Endothelial cell of umbilical vein (primary cell): ENCODE measurements at regions not wholly inside any gene's neighbourhood (a gene's known extent, or its start where the extent isn't known, plus 50 kb on each side); places are given as distances from the start of the nearest gene placed in this dataset.
"Not testable (repeated sequence)": the region's sequence is repeated elsewhere in the genome, so short reads cannot be mapped to it uniquely, and the experiment has no call there.

ENCODE experiments used
- EZH2 ChIP-seq: IDR thresholded peaks from 2 replicates; pipeline ENCODE4 v1.6.1; 2012; ENCODE audit warnings: borderline replicate concordance, low read depth, mild to moderate bottlenecking, moderate library complexity, low read length, inconsistent platforms; ENCODE audit not compliant: severe bottlenecking
- GATA2 ChIP-seq: IDR thresholded peaks from 2 replicates; pipeline ENCODE4 v1.7.0; 2011; ENCODE audit warnings: low read depth, mild to moderate bottlenecking, moderate library complexity, mixed read lengths, low read length; ENCODE audit not compliant: insufficient read length, insufficient read depth
- MYC ChIP-seq: IDR thresholded peaks from one replicate; pipeline ENCODE4 v1.6.1; 2011; ENCODE audit warnings: mild to moderate bottlenecking, low read depth, low read length
- POLR2A ChIP-seq: IDR thresholded peaks from 2 replicates; pipeline ENCODE4 v1.6.1; 2012; ENCODE audit warnings: low read depth, mild to moderate bottlenecking, control low read depth, low read length
- POLR2AphosphoS5 ChIP-seq: IDR thresholded peaks from 2 replicates; pipeline ENCODE4 v1.6.1; 2012; ENCODE audit warnings: low read depth, mild to moderate bottlenecking, control low read depth, low read length, moderate library complexity; ENCODE audit not compliant: insufficient read depth
- TF ChIP-seq, protein P1 (sequence below): IDR thresholded peaks from 2 replicates; pipeline ENCODE4 v1.6.1; 2011; ENCODE audit not compliant: insufficient read depth, insufficient read length
- TF ChIP-seq, protein P2 (sequence below), 2 donors: IDR thresholded peaks; 1 replicate in 1 of 2; 2 replicates in 1 of 2; pipeline ENCODE4 v1.5.1; 2011; ENCODE audit warnings: low read length in 2 of 2, mild to moderate bottlenecking in 2 of 2, moderate library complexity in 2 of 2, control low read depth in 1 of 2, inconsistent platforms in 1 of 2, low read depth in 1 of 2; ENCODE audit not compliant: insufficient read depth in 1 of 2; ENCODE audit errors: extremely low read depth in 1 of 2

DNA sequence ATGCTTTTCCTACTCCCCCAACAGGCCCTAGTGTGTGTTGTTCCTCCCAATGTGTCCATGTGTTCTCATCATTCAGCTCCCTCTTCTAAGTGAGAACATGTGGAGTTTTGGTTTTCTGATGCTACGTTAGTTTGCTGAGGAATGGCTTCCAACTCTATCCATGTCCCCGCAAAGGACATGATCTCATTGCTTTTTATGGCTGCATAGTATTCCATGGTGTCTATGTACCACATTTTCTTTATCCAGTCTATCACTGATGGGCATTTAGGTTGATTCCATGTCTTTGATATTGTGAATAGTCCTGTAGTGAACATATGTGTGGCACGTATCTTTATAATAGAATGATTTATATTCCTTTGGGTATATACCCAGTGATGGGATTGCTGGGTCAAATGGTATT, 72.5 kb upstream of the CCNY start:
- not testable (repeated sequence) for TF ChIP-seq POLR2A, POLR2AphosphoS5, MYC, EZH2, GATA2
- TF ChIP-seq, protein P1, sequence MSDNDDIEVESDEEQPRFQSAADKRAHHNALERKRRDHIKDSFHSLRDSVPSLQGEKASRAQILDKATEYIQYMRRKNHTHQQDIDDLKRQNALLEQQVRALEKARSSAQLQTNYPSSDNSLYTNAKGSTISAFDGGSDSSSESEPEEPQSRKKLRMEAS, result not testable (repeated sequence)
- TF ChIP-seq, protein P2, sequence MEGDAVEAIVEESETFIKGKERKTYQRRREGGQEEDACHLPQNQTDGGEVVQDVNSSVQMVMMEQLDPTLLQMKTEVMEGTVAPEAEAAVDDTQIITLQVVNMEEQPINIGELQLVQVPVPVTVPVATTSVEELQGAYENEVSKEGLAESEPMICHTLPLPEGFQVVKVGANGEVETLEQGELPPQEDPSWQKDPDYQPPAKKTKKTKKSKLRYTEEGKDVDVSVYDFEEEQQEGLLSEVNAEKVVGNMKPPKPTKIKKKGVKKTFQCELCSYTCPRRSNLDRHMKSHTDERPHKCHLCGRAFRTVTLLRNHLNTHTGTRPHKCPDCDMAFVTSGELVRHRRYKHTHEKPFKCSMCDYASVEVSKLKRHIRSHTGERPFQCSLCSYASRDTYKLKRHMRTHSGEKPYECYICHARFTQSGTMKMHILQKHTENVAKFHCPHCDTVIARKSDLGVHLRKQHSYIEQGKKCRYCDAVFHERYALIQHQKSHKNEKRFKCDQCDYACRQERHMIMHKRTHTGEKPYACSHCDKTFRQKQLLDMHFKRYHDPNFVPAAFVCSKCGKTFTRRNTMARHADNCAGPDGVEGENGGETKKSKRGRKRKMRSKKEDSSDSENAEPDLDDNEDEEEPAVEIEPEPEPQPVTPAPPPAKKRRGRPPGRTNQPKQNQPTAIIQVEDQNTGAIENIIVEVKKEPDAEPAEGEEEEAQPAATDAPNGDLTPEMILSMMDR (IDR thresholded peaks at IDR 0.05; ENCODE audit: extremely low read depth in 1 of 2, insufficient read depth in 1 of 2, low read depth in 1 of 2, low read length in 2 of 2), result not testable (repeated sequence)
